IMR-90 (cell line): ENCODE measurements at regions not wholly inside any gene's neighbourhood (a gene's known extent, or its start where the extent isn't known, plus 50 kb on each side); places are given as distances from the start of the nearest gene placed in this dataset.

ENCODE experiments used
- ATAC-seq: fragments of 200-7000 bp; cut with Tn5 transposase; 2 replicates; pipeline ENCODE4 v1.9.1; 2020; ENCODE audit warnings: low read depth, mild to moderate bottlenecking, moderate library complexity
- BruUV-seq: library from RNA; stranded (reverse); fragments of 400-500 nt; replicated peaks from 2 replicates; lab custom pipeline; 2021; lab: Mats Ljungman, UMichigan
- CTCF ChIA-PET: fragments of 300-600 bp; formaldehyde crosslinking; extraction: SDS; loops from one replicate; lab custom pipeline; 2021; ENCODE audit warnings: antibody characterized with exemption; lab: Yijun Ruan, JAX
- POLR2A ChIA-PET: fragments of 300-600 bp; sonication (Branson Sonifier 250); formaldehyde crosslinking; loops from one replicate; lab custom pipeline; 2022; ENCODE audit warnings: antibody characterized with exemption; ENCODE audit not compliant: unreplicated experiment; lab: Charles Lee
- DNase-seq: peaks from one replicate; pipeline ENCODE4 v3.0.0; 2013
- H2AFZ ChIP-seq: replicated peaks from 2 replicates; pipeline ENCODE3; 2013; ENCODE audit warnings: low read length, mild to moderate bottlenecking; ENCODE audit not compliant: poor library complexity
- H2AK5ac ChIP-seq: 2 replicates; pipeline ENCODE4 v1.6.1; 2013; ENCODE audit warnings: low read depth, low read length, inconsistent platforms
- H2AK9ac ChIP-seq: replicated peaks from 2 replicates; pipeline ENCODE3; 2013; ENCODE audit warnings: mild to moderate bottlenecking, low read depth, low read length, moderate library complexity; ENCODE audit not compliant: poor library complexity
- H2BK120ac ChIP-seq: 2 replicates; pipeline ENCODE4 v1.6.1; 2013; ENCODE audit warnings: low read depth, low read length, inconsistent platforms
- H2BK15ac ChIP-seq: 3 replicates; pipeline ENCODE4 v1.6.1; 2013; ENCODE audit warnings: low read depth, low read length, inconsistent platforms
- H2BK20ac ChIP-seq: 2 replicates; pipeline ENCODE4 v1.6.1; 2013; ENCODE audit warnings: low read depth, mild to moderate bottlenecking, inconsistent platforms, low read length, moderate library complexity
- H2BK5ac ChIP-seq: 2 replicates; pipeline ENCODE4 v1.6.1; 2013; ENCODE audit warnings: mild to moderate bottlenecking, low read depth, low read length, inconsistent platforms; ENCODE audit not compliant: poor library complexity, severe bottlenecking
- H3K14ac ChIP-seq: replicated peaks from 2 replicates; pipeline ENCODE4 v1.6.1; 2013; ENCODE audit warnings: low read depth, low read length, inconsistent platforms
- H3K18ac ChIP-seq: 2 replicates; pipeline ENCODE4 v1.6.1; 2013; ENCODE audit warnings: low read depth, low read length, control low read depth
- H3K23ac ChIP-seq: 2 replicates; pipeline ENCODE4 v1.6.1; 2013; ENCODE audit warnings: low read depth, low read length, inconsistent platforms
- H3K27ac ChIP-seq: 2 replicates; pipeline ENCODE4 v1.5.1; 2013; ENCODE audit warnings: mild to moderate bottlenecking, control low read depth, low read length; ENCODE audit not compliant: insufficient read depth
- H3K27me3 ChIP-seq: 2 replicates; pipeline ENCODE4 v1.6.1; 2013; ENCODE audit warnings: low read length; ENCODE audit not compliant: control insufficient read depth, insufficient read depth
- H3K36me3 ChIP-seq: 2 replicates; pipeline ENCODE4 v1.6.1; 2013; ENCODE audit warnings: low read length, mixed read lengths; ENCODE audit not compliant: control insufficient read depth, insufficient read depth
- H3K4ac ChIP-seq: 2 replicates; pipeline ENCODE4 v1.6.1; 2013; ENCODE audit warnings: low read depth, low read length, inconsistent platforms
- H3K4me1 ChIP-seq: 2 replicates; pipeline ENCODE4 v1.6.1; 2013; ENCODE audit warnings: low read length, mixed read lengths; ENCODE audit not compliant: control insufficient read depth, insufficient read depth
- H3K4me2 ChIP-seq: 2 replicates; pipeline ENCODE4 v1.6.1; 2013; ENCODE audit warnings: low read depth, mild to moderate bottlenecking, control low read depth, low read length, moderate library complexity
- H3K4me3 ChIP-seq: 2 replicates; pipeline ENCODE4 v1.5.1; 2013; ENCODE audit warnings: low read depth, mild to moderate bottlenecking, control low read depth, low read length, moderate library complexity; ENCODE audit not compliant: insufficient read depth
- H3K56ac ChIP-seq: 2 replicates; pipeline ENCODE4 v1.6.1; 2013; ENCODE audit warnings: low read length, inconsistent platforms; ENCODE audit not compliant: insufficient read depth; ENCODE audit errors: extremely low read depth
- H3K79me1 ChIP-seq, 2 experiments: 2 replicates each; pipeline ENCODE4 v1.6.1; 2013; ENCODE audit warnings: low read length in 2 of 2, inconsistent platforms in 1 of 2, low read depth in 1 of 2
- H3K9ac ChIP-seq: 2 replicates; pipeline ENCODE4 v1.6.1; 2013; ENCODE audit warnings: low read depth, low read length, control low read depth
- H3K9me1 ChIP-seq: 2 replicates; pipeline ENCODE4 v1.6.1; 2013; ENCODE audit warnings: low read length, inconsistent platforms; ENCODE audit not compliant: insufficient read depth
- H3K9me3 ChIP-seq: 2 replicates; pipeline ENCODE4 v1.6.1; 2013; ENCODE audit warnings: low read length; ENCODE audit not compliant: control insufficient read depth, insufficient read depth
- H4K20me1 ChIP-seq: 2 replicates; pipeline ENCODE4 v1.6.1; 2013; ENCODE audit warnings: low read length, inconsistent platforms; ENCODE audit not compliant: insufficient read depth
- H4K5ac ChIP-seq: 2 replicates; pipeline ENCODE4 v1.6.1; 2013; ENCODE audit warnings: mild to moderate bottlenecking, low read depth, low read length, control low read depth
- H4K8ac ChIP-seq, 2 experiments: 2 replicates each; pipeline ENCODE4 v1.6.1; 2013; ENCODE audit warnings: low read depth in 2 of 2, low read length in 2 of 2, control low read depth in 1 of 2, inconsistent platforms in 1 of 2
- H4K91ac ChIP-seq: 2 replicates; pipeline ENCODE4 v1.6.1; 2013; ENCODE audit warnings: low read depth, low read length, inconsistent platforms; ENCODE audit not compliant: insufficient read depth
- CEBPB ChIP-seq: IDR thresholded peaks from 2 replicates; pipeline ENCODE4 v1.6.1; 2012; ENCODE audit warnings: low read depth, low read length, improper control_type of control experiment
- FOS ChIP-seq: fragments of 150-350 bp; IDR thresholded peaks from 2 replicates; pipeline ENCODE4 v1.6.1; 2016; ENCODE audit warnings: low read depth, low read length
- MAFK ChIP-seq: IDR thresholded peaks from 2 replicates; pipeline ENCODE4 v1.6.1; 2012; ENCODE audit warnings: low read depth, low read length, improper control_type of control experiment
- MAZ ChIP-seq: IDR thresholded peaks from 2 replicates; pipeline ENCODE4 v1.6.1; 2012; ENCODE audit warnings: low read depth, mild to moderate bottlenecking, low read length, improper control_type of control experiment, moderate library complexity, borderline replicate concordance
- NFE2L2 ChIP-seq: fragments of 150-350 bp; IDR thresholded peaks from 2 replicates; pipeline ENCODE4 v1.6.1; 2016; ENCODE audit warnings: low read depth, mild to moderate bottlenecking, low read length
- POLR2A ChIP-seq: IDR thresholded peaks from 2 replicates; pipeline ENCODE4 v1.6.1; 2012; ENCODE audit warnings: mild to moderate bottlenecking, low read depth, low read length
- RAD21 ChIP-seq: IDR thresholded peaks from 2 replicates; pipeline ENCODE4 v1.6.1; 2012; ENCODE audit warnings: low read length, improper control_type of control experiment
- RFX5 ChIP-seq: IDR thresholded peaks from 2 replicates; pipeline ENCODE4 v1.8.0; 2012; ENCODE audit warnings: low read depth, mild to moderate bottlenecking, low read length, moderate library complexity
- SMC3 ChIP-seq: fragments of 150-350 bp; IDR thresholded peaks from 2 replicates; pipeline ENCODE4 v1.6.1; 2016; ENCODE audit warnings: low read depth, mild to moderate bottlenecking, antibody characterized with exemption, low read length, moderate library complexity
- WGBS, 2 experiments: methylation state at CpG; one replicate each; pipeline versions ENCODE4 v1.1.5 to v1.1.7; 2013; ENCODE audit warnings: missing lambda C conversion rate in 2 of 2; ENCODE audit not compliant: insufficient read length in 1 of 2; ENCODE audit errors: extremely low coverage in 2 of 2; 5-methylcytosine and 5-hydroxymethylcytosine counted together
- dilution Hi-C: fragments of 300-500 bp; cut with HindIII; formaldehyde crosslinking; loops from one replicate; pipeline ENCODE4 v1.14.3; 2018; ENCODE audit warnings: low sequenced_read_pairs; ENCODE audit not compliant: unreplicated experiment
- in situ Hi-C: fragments of 300-500 bp; cut with MboI; formaldehyde crosslinking; loops from 3 replicates; pipeline ENCODE4 v1.14.3; 2019; ENCODE audit warnings: low sequenced_read_pairs, inconsistent platforms, mixed read lengths
- intact Hi-C: fragments of 100-400 bp; cut with micrococcal nuclease; formaldehyde crosslinking; loops from 2 replicates; pipeline ENCODE4 v1.10.0; 2022
- TF ChIP-seq, protein P1 (sequence below): fragments of 150-350 bp; IDR thresholded peaks from 2 replicates; pipeline ENCODE4 v1.6.1; 2016; ENCODE audit warnings: low read depth, mild to moderate bottlenecking, low read length, moderate library complexity, borderline replicate concordance

DNA sequence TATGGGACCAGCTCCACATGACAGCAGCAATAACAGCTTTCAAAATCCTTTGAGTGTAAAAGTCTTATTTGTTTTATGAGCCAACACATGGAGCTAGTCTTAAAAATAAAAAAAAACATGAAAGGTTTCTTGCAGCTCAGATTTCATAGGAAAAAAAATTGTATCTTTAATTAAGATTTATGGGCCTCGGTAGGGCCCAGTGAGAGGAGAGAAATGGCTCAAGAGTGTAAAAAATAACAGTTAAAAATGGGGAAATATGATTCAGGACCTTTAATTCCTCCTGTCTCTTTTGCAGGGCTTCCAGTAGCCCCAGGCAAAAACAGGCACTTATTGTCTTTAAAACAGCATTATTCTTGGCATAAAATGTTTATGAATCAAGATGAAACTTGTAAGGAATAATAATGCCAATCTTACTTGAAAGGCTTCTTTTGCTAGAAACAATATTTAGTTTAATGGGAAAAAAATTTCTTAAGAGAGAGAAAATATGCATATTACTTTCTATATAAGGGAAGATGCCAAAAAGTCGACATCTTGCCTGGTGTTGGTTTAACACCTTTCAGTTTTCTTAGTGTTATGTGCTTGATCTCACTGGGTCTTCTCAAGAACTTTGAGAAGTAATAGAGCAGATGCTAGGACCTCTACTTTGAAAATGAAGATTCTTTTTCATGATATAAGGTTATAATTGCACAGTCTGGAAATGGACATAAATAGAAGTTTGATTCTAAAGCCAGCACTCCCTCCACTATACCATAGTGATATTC, 71.3 kb upstream of the SETBP1 start:
- H2AK5ac ChIP-seq: no peak overlapping the region
- no peak overlapping the region for H3K4me3 ChIP-seq
- H3K4me1 ChIP-seq: no peaks in the 10 kb centered on the region
- intact Hi-C loops: no loop called here
- ChIA-PET CTCF (no interaction called here), POLR2A (no interaction called here)
- H3K79me1 ChIP-seq: no peaks in the 10 kb centered on the region
- H3K14ac ChIP-seq: no peak overlapping the region
- H3K4ac ChIP-seq: no peak overlapping the region
- H2BK20ac ChIP-seq: no peak overlapping the region
- H4K20me1 ChIP-seq: no peaks in the 10 kb centered on the region
- H3K56ac ChIP-seq: no peak overlapping the region
- no peak overlapping the region for H3K9ac ChIP-seq
- ATAC-seq (no peak), DNase-seq (no peak)
- no peak overlapping the region for H2BK15ac ChIP-seq
- dilution Hi-C loops: no loop called here
- no peak overlapping the region for H4K91ac ChIP-seq
- no TSS peak for BruUV-seq
- no CpG with 5 or more reads among the region's 2 CpGs for WGBS, 2 experiments
- no peaks in the 10 kb centered on the region for H3K27me3 ChIP-seq
- no peak overlapping the region for H3K23ac ChIP-seq
- H3K36me3 ChIP-seq: no peaks in the 10 kb centered on the region
- no peak overlapping the region for H3K4me2 ChIP-seq
- no peak overlapping the region for H4K8ac ChIP-seq
- no peak overlapping the region for H2BK5ac ChIP-seq
- H2AK9ac ChIP-seq: no peak overlapping the region
- TF ChIP-seq MAFK (no peak), NFE2L2 (no peak), SMC3 (no peak), FOS (no peak), RFX5 (no peak), MAZ (no peak), POLR2A (no peak), CEBPB (no peak), RAD21 (no peak)
- TF ChIP-seq, protein P1, sequence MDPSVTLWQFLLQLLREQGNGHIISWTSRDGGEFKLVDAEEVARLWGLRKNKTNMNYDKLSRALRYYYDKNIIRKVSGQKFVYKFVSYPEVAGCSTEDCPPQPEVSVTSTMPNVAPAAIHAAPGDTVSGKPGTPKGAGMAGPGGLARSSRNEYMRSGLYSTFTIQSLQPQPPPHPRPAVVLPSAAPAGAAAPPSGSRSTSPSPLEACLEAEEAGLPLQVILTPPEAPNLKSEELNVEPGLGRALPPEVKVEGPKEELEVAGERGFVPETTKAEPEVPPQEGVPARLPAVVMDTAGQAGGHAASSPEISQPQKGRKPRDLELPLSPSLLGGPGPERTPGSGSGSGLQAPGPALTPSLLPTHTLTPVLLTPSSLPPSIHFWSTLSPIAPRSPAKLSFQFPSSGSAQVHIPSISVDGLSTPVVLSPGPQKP: no peak
- in situ Hi-C loops: no loop called here
- H2BK120ac ChIP-seq: no peak overlapping the region
- H3K9me3 ChIP-seq: no peaks in the 10 kb centered on the region
- H4K5ac ChIP-seq: no peak overlapping the region
- no peak overlapping the region for H3K27ac ChIP-seq
- H2AFZ ChIP-seq: no peak overlapping the region
- H3K18ac ChIP-seq: no peak overlapping the region
- no peaks in the 10 kb centered on the region for H3K9me1 ChIP-seq
